GOT3 (cell line): ENCODE measurements at regions not wholly inside any gene's neighbourhood (a gene's known extent, or its start where the extent isn't known, plus 50 kb on each side); places are given as distances from the start of the nearest gene placed in this dataset.

Experiments used
- DNase-seq: peaks from one replicate; lab custom pipeline; 2025; ENCODE audit warnings: mixed read lengths; lab: John Stamatoyannopoulos, UW

DNA sequence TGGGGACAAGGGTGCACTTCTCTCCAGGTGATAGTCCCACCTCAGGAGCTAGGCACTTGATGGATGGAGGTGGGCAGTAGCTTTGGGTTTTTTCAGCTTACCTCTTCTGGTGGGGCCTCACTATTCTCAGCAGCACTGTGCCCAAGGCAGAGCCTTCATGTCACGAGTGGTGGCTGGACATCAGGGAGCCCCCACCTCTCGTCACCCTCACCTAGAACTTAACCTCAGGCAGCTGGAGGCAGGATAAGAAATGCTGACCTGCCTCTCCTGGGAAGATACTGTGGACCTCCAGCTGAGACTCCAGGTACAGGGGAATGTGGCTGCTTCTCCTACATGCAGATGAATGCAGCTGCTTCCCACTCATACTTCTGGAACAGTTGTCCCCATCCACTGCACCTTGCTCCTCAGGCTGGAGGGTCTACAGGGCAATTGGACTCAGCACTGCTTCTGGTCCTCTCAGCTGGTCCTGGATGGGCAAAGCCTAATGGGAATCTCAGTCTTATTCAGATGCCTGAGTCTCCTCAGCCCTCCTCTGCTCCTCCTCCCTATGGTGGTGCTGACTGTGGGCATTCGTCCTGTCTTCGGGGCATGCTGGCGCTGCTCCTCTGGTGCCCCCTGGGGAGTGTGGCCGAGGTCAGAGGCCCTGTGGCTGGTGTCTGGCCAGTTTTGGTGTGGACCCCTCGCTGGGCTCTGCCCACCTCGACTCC, 129.9 kb downstream of the KLF13 start:
- DNase-seq, result no peak

DNA sequence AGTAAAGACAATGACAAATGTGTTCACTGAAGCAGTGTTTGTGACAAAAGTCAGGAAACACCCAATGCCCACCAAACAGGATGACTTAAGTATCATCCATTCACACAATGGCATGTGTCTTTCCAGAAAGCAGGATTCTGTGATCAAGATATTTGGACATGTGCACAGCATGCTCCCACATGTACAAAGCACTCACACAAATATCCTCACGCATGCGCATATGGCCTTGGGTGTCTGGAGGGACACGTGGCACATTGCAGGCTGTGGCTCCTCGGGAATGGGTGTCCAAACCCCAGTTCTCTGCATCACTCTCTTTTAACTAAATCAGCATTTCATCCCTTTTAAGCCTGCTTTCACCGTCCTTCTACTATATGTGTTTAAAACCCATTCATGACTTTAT, 130.5 kb downstream of the KLF13 start:
- DNase-seq, result no peak

DNA sequence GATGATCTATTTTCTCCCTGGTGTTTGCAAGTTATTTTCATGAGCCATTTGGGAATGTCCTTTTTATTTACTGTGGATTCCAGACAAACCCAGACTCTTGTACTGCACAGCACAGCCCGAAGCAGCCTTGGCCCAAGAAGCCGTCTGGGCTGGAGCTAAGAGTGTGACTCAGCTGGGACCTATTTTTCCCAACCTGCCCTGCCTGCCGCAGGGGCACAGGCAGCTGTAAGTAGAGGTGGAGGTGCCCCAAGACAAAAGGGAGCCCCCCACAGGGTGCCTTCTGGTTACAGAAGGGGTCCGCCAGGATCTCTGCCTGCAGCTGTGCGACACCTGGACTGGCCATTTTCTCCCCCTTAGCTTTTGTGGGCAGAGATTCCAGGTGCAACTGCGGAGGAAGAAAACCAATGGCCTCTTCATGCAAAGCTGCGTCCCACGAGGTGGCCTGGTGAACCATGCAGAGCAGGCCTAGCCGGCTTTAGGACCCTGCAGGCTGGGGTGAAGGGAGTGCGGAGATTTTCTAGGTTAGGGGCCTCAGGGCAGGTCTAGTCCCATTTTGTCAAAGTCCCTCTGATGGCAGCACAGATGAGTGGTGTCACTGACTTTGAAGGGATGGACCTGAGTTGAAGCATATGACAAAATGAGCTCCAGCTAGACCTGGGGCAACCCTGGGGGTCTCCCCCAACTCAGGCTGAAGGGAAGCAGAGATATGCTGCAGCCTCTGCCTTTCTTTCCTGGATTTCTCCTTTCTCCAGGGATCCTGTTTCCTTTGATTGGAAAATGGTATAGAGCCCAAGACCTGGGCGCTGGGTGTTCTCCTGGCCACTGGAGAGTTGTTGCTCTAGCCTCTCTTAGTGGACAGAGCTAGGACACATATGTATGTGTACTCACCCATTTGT, 131.2 kb downstream of the KLF13 start:
- DNase-seq, result no peak

DNA sequence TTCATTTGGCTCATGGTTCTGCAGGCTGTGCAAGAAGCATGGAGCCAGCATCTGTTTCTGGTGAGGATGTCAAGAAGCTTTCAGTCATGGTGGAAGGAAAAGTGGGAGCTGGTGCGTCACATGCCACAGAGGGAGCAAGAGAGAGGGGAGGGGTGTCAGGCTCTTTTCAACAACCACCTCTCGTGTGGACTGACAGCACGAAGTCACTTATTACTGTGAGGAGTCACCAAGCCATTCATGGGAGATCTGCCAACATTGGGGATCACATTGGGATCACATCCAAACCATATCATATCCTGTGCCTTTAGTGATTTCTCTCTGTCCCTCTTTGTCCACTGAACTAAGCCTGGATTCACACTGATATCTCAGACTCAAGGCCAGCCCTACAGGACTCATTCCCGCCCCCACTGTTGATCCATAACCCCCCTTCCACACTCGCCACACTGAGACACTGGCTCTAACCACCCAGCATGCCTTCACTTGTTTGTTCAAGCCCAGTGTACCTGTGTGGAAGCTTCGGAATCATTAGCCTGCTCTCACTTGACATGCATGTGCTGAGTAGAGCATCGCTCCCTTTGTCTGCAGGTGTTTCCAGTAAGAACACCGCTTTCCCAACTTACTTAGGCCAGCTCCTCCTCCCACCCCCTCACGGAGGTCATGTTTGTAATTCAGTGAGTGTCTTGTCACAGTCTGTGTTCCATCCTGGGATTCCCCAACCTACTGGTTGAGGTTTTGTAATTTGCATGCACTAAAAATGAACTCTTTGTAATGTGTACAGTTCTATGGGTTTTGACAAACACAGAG, 132.2 kb downstream of the KLF13 start:
- DNase-seq, result no peak

DNA sequence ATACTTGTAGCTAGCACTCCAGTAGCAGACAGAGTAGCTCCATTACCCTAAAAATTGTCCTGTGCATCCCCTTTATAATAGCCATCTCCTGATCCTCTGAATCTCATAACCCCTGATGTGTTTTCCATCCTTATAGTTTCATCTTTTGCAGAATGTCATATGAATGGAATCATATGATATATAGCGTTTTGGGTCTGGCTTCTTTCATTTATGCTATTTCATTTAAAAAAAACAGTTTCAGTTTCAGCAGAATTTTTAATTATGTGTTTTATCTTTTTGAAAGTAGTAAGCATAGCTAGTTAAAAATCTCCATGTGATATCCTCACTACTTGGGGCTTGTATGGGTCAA, 132.7 kb downstream of the KLF13 start:
- no peak for DNase-seq

DNA sequence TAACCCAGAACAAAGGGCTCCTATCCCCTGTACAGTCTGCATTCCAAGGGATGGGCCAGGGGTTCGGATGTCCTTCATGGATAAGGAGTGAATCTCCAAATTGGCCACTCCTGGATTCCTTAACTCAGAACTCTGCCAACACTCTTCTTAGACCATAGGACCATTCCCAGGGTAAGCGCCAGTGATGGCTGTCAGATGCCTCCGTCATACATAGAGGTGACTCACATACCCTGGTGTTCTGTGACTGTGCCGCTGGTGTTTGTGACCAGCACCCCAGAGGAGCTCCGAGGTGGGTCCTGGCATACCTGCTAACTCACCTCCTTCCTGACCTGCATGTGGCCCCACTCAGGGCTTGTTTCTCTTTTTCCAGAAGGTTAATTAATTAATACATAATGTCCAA, 134.7 kb downstream of the KLF13 start:
- no peak for DNase-seq

DNA sequence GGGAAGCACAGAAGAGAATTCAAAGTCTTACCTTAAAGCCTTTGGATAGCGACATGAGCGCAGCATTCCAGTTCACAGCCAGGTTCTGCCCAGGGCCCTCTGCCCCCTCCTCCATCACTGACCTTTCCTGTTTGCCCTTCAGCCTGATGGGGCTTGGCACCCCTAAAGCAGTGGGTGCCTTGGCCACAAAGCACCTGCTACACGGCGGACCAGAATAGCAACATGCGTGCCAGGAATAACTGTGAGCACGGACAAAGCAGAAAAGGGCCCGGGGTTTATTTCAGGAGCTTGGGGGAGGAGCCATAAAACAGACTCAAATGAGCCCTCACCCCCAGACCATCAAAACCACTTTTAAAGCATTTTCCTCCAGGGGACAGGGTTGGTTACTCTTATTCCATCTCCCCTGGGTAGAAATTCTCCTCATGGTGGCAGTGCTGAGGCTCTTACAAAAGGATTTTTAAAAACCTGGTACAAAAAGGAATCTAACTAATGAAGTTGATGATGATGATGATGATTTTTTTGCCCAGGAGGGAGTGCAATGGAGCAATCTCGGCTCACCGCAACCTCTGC, 135.4 kb downstream of the KLF13 start:
- DNase-seq, result no peak

DNA sequence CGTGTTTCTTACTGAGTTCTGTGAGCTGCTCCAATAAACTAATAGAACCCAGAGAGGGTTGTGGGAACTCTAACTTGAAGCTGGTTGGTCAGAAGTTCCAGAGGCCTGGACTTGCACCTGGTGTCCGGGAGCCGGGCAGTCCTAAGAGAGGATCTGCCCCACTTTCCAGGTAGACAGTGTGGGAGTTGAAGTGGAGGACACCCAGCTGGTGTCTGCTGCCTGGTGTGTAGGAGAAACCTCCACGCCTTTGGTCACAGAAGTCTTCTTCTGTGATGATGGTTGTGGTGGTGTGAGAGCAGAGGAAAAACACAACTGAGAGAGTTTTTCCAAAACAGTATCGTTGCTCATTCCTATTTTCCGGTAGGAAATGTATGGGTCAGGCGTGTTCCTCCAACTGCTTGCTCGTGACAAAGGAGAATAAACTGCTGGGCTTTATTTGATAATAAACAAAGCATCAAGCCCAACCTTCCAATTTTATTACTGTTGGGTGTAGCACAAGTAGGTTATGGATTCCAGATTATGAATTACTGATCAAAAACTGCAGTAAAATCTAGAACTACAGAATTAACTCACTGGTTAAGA, 137.0 kb downstream of the KLF13 start:
- DNase-seq, result no peak

DNA sequence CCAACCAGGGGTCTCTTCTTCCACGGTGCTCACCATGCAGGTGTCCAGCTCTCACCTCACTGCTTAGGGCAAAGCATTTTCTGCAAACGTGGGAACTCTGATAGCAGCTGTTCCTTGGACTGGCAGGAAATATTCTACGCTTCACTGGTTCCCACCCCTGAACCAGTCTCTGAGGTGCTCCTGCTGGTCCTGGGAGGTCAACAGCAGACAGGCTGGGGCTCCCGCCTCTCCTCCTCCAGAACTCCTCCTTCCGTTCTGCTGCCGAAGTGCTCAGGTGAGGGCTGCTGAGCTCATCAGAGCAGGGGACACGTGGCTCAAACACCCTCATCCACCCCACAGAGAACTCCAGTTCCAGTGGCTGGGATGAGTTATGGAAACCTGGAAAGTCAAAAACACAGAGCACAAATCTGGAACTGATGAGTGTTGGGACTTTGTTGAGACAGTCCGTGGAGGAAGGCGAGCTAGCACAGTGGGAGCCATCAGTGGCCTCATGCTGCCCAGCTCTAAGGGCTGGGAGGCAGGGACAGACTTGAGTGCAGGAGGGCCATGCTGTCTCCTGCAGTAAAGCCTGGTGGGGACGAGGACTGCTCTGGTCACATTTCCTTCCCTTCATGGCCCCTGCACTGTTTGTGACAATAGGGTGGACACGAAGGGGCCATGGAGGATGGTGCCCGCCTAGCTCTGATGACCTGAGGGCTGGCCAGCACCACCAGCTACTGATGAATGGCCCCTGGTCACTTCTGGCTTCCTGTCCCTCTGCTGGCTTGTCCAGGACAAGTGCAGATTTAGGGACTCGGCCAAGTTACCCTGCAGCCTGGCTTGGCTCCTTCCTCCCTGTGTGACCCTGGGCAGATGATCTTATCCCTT, 137.8 kb downstream of the KLF13 start:
- no peak for DNase-seq

DNA sequence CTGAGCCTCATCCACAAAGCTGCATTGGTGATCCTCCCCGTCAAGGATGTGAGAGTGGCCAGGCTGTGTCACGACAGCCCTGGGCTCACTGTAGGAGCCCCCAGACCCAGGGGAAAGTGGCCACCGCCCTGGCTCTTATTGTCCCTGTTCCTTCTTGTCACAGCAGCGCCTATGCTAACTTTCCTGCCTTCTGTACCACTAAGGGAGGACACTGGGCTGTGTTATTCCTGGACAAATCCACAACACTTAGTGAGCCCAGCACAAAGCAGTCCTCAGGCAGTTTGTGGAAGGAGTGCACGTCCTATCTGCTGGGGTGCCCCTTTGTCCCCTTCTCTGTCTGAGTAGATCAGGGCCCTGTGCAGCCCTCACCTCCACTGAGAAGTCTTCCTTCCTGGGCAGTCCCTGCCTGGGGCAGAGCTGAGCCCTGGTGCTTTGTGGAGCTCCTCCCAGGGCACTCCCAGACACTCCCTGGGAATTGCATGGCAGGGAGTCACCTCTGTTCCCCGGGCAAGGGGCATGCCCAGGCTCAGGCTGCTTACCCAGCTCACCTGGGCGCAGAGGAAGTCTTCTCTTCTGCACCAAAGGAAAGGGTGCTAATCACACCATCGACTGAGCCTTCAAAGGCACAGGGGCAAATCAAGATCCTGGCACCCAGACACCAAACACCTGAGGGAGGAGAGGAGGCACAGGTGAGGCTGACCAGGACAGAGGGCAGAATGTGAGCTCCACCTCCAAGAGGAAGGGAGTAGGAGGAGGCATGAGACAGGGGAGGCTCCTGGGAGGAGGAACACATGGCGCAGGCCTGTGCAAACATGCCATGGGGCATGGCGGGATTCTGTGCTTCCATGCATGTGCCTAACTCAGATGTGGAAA, 138.7 kb downstream of the KLF13 start:
- DNase-seq, result no peak

DNA sequence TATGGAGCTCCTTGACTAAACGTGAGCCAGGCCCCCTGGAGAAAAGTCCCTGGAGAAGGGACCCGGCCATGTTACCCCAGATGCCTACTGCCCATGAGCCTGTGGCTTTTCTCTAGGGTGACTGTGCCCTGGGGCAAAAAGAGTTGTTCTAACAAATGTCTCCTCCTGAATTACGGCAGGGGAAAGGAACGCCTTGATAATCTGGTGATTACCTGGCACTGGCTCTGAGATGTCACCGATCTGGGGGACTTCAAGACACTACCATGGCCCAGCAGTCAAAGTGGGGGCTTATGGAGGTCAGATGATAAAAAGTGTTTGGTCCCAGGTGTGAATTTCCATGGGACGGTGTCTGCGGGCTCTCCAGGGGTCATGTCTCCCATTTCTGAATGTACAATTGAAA, 140.7 kb downstream of the KLF13 start:
- DNase-seq, result no peak

DNA sequence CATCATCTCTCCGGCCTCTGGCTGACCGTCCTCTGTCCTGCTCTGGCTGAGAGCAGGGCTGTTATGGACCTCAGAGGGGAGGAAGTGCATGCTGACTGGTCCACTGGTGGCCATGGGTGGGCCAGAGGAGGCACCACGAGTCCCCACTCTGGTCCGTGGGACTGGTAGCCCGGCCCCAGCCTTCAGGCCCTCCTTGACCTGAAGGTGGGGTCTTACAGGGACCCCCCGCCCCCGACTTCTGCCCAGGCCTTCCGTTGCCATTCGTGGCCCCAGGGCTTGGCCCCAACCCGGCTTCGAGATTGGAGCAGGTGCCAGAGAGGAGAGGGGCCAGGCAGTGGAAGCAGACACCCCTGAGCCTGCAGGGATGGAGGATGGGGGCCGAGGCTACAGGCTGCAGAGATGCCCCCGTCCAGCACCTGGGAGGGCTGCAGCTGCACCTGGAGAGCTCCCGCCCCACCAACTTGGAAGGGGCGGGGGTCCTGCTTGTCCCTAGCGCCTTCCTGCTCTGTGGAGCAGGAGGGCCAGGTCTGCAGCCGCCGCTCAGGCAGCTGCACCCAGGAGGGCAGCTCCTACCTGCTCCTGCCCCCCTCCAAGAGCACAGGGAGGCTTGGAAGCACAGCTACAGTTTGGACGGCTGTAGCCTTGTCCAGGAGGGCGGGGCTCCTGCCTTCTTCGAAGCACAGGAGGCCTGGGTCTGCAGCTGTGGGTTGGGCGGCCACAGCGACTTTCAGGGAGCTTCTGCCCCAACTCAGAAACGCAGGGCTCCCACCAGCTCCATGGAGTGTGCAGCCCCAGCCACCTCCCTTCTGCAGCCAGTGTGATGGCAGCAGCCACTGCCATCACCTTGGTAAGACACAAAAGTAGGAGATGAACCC, 142.5 kb downstream of the KLF13 start:
- DNase-seq, result no peak

DNA sequence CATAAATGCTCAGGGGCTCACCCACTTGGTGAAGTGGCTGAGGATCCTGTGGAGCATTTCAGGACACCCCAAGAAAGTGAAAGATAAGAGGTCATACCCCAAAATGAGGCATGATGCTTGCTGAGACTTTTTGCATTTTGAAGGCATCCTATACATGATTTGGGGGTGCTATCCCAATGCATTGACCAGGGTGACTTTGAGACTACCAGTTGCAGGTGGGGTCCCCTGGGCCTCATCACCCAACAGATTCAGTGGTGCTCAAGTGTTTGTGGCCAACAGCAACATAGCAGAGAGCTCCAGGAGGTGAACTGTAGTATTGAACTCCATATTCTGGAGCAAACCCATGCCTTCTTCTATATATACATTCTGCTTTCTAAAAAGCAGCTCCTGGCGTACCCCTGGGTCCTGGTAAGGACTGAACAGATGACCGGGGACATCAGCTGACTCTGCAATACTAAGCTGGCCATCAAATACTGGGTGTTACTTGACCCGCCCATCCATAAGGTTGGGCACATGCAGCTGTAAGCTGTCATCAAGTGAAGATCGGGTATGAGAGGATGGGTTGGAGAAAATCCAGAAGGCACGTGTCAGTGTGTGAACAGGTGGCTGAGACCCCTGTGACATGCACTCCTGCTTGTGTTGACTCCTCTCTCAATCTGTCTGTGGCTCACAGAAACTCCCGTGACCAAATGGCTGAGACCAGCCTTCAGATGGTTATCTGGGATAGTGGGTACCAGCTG, 143.3 kb downstream of the KLF13 start:
- no peak for DNase-seq

DNA sequence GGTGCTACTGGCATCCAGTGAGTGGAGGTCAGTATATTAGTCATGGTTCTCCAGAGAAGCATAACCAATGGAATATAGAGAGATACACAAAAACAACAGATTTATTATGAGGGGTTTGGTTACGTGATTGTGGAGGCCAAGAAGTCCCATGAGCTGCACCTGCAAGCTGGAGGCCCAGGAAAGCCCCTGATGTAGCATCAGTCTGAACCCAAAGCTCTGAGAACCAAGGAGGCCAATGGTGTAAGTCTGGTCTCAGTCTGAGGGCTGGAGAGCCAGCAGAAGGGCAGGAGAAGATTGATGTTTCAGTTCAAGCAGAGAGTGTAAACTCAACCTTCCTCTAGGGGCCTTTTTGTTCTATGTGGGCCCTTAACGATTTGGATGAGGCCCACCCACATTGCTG, 144.1 kb downstream of the KLF13 start:
- DNase-seq, result no peak

DNA sequence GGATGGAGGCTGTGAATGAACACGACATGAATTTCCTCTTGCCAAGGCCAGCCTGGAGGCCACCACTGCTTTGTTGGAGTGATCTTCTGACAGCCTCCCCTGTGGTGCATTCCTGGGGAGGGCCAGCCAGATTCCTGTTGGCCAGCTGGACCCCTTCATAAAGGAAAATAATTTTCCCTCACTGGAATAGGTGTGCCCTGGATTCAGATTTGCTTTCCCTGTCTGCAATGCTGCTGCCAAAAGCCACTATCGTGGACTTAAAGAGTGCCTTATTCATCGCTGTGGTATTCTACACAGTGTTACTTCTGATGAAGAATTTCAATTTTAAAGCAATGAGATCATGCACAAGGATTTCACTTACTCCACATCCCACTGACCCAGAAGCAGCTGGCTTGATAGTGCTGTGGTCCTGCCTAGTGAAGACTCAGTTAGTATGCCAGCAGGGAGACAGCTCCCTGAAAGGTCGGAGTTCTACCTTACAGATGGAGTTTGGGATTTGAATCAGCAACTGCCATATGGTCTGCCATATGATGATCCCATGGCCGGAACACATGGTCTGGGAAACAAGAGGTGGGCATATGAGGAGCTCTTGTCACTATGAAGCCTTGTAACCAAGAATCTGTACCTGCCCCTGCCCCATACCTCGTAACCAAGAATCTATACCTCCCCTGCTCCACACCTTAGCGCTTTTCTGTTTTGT, 145.2 kb downstream of the KLF13 start:
- no peak for DNase-seq

DNA sequence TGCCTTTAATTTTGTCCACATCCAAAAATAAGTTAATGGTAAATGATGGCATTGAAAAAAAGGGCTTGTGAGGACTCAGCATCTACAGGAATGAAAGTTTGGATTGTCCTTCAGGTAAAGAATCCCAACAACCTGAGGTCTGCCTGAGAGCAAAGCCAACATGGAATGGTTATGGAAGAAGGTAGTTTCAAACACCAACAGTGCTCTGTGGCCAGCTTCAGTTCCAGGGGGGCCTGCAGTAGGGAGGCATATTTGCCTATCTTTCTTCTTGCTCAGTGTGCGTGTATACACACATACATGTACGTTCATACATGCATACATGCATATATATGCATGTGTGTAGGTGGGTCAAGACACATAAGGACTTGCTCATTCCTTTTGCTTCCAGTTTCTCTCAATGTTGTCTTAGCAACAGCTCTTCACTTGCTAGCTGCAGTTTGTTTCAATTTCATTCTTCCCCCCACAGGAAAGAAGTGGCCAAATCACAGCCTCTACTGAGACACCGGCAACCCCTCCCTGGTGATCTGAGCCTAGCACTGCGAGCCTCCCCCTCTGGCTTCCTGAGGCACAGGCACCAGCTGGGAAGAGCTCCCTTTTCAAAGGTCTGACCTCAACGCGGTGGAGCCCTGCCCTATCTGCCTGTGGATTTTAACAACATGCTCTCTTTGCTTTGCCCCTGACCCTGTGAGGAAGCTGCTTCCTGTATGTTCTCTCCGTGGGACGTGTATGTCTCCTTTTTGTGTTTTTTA, 146.2 kb downstream of the KLF13 start:
- no peak for DNase-seq
